ENCODE measurements at regions not wholly inside any gene's neighbourhood (a gene's known extent, or its start where the extent isn't known, plus 50 kb on each side); places are given as distances from the start of the nearest gene placed in this dataset.
"Not testable (repeated sequence)": the region's sequence is repeated elsewhere in the genome, so short reads cannot be mapped to it uniquely, and the experiment has no call there.

- Histone ChIP-seq H3K4me3 (ENCODE audit: low read length in 2 of 2) (no peak overlapping the region), H3K27ac (ENCODE audit: low read depth in 2 of 2, low read length in 2 of 2) (no peak overlapping the region), H3K9me3 (ENCODE audit: control insufficient read depth in 2 of 2, low read length in 2 of 2) (no peaks in the 10 kb centered on the region), H3K36me3 (ENCODE audit: control insufficient read depth in 2 of 2, insufficient read depth in 2 of 2, low read length in 2 of 2) (no peaks in the 10 kb centered on the region), H3K9ac (ENCODE audit: low read depth in 1 of 2, low read length in 2 of 2) (no peak overlapping the region), H3K27me3 (ENCODE audit: control insufficient read depth in 2 of 2, insufficient read depth in 2 of 2, low read length in 2 of 2) (no peaks in the 10 kb centered on the region), H3K4me1 (ENCODE audit: control insufficient read depth in 2 of 2, insufficient read depth in 2 of 2, low read length in 2 of 2) (no peaks in the 10 kb centered on the region)
Measured at GRCh38 chr7:110480964-110481363, 610.0 kb upstream of the LRRN3 start.

DNA sequence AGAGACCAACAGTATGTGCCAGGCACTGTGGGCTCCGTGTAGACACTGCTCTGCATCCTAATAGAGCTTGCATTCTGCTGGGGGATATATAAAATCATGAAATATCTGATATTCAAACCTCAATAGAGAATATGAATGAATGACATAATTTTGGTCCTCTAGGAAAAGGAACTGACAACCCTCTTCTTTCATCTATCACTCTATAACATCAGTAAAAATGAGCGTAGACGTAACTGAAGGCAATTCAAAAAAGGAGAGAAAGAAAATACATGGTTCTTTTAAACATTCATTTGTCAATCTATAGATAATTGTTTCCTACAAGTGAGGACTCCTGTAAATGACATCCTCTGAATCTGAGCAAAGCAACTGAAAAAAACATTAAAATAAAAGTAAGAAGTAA lies 607.4 kb upstream of the LRRN3 start:
- Histone ChIP-seq H3K9ac (ENCODE audit: low read depth in 1 of 2, low read length in 2 of 2) (no peak overlapping the region), H3K27ac (ENCODE audit: low read depth in 2 of 2, low read length in 2 of 2) (no peak overlapping the region), H3K4me1 (ENCODE audit: control insufficient read depth in 2 of 2, insufficient read depth in 2 of 2, low read length in 2 of 2) (no peaks in the 10 kb centered on the region), H3K27me3 (ENCODE audit: control insufficient read depth in 2 of 2, insufficient read depth in 2 of 2, low read length in 2 of 2) (no peaks in the 10 kb centered on the region), H3K9me3 (ENCODE audit: control insufficient read depth in 2 of 2, low read length in 2 of 2) (no peaks in the 10 kb centered on the region), H3K36me3 (ENCODE audit: control insufficient read depth in 2 of 2, insufficient read depth in 2 of 2, low read length in 2 of 2) (no peaks in the 10 kb centered on the region), H3K4me3 (ENCODE audit: low read length in 2 of 2) (no peak overlapping the region)

- no peak overlapping the region for H3K27ac ChIP-seq (ENCODE audit: low read depth in 2 of 2, low read length in 2 of 2)
- H3K4me1 ChIP-seq (ENCODE audit: control insufficient read depth in 2 of 2, insufficient read depth in 2 of 2, low read length in 2 of 2): no peaks in the 10 kb centered on the region
- H3K4me3 ChIP-seq (ENCODE audit: low read length in 2 of 2): no peak overlapping the region
- no peaks in the 10 kb centered on the region for H3K36me3 ChIP-seq (ENCODE audit: control insufficient read depth in 2 of 2, insufficient read depth in 2 of 2, low read length in 2 of 2)
- no peaks in the 10 kb centered on the region for H3K27me3 ChIP-seq (ENCODE audit: control insufficient read depth in 2 of 2, insufficient read depth in 2 of 2, low read length in 2 of 2)
- H3K9ac ChIP-seq (ENCODE audit: low read depth in 1 of 2, low read length in 2 of 2): no peak overlapping the region
- H3K9me3 ChIP-seq (ENCODE audit: control insufficient read depth in 2 of 2, low read length in 2 of 2): no peaks in the 10 kb centered on the region
Measured at GRCh38 chr7:110484356-110484755, 606.6 kb upstream of the LRRN3 start.

GRCh38 chr7:110486549-110486948 lies 604.4 kb upstream of the LRRN3 start:
- no peak overlapping the region for H3K4me3 ChIP-seq (ENCODE audit: low read length in 2 of 2)
- H3K9me3 ChIP-seq (ENCODE audit: control insufficient read depth in 2 of 2, low read length in 2 of 2): no peaks in the 10 kb centered on the region
- H3K27ac ChIP-seq (ENCODE audit: low read depth in 2 of 2, low read length in 2 of 2): no peak overlapping the region
- H3K9ac ChIP-seq (ENCODE audit: low read depth in 1 of 2, low read length in 2 of 2): no peak overlapping the region
- H3K4me1 ChIP-seq (ENCODE audit: control insufficient read depth in 2 of 2, insufficient read depth in 2 of 2, low read length in 2 of 2): no peaks in the 10 kb centered on the region
- no peaks in the 10 kb centered on the region for H3K27me3 ChIP-seq (ENCODE audit: control insufficient read depth in 2 of 2, insufficient read depth in 2 of 2, low read length in 2 of 2)
- H3K36me3 ChIP-seq (ENCODE audit: control insufficient read depth in 2 of 2, insufficient read depth in 2 of 2, low read length in 2 of 2): no peaks in the 10 kb centered on the region

DNA sequence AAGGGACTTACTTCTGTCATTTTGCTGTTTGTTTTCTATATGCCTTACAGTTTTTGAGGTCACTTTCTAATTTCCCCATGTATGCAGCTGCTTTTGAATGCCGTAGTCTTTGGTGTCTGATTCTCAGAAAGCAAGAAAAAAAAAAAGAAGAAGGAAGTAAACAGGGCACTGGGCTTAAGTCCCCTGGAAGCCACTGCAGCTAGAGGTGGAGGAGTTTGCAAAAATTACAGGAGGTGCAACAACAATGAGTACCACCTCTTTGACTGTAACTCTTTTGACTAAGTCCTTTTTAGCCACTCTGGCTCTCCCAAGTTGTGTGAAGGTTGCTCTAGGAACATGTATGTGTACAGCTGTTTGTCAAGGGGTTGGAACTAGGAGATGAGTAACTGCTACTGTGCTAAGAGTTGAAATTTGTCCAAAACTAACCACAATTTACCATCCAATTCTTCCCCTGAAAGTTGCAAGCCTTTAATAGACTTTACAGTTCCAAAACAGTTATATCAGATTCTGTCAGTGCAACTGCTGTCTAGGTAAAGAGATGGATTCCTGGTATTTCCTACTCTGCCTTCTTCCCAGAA lies 588.0 kb upstream of the LRRN3 start:
- Histone ChIP-seq H3K9ac (ENCODE audit: low read depth in 1 of 2, low read length in 2 of 2) (no peak overlapping the region), H3K4me3 (ENCODE audit: low read length in 2 of 2) (no peak overlapping the region), H3K36me3 (ENCODE audit: control insufficient read depth in 2 of 2, insufficient read depth in 2 of 2, low read length in 2 of 2) (no peaks in the 10 kb centered on the region), H3K27me3 (ENCODE audit: control insufficient read depth in 2 of 2, insufficient read depth in 2 of 2, low read length in 2 of 2) (no peaks in the 10 kb centered on the region), H3K4me1 (ENCODE audit: control insufficient read depth in 2 of 2, insufficient read depth in 2 of 2, low read length in 2 of 2) (no peaks in the 10 kb centered on the region), H3K27ac (ENCODE audit: low read depth in 2 of 2, low read length in 2 of 2) (no peak overlapping the region), H3K9me3 (ENCODE audit: control insufficient read depth in 2 of 2, low read length in 2 of 2) (no peaks in the 10 kb centered on the region)

DNA sequence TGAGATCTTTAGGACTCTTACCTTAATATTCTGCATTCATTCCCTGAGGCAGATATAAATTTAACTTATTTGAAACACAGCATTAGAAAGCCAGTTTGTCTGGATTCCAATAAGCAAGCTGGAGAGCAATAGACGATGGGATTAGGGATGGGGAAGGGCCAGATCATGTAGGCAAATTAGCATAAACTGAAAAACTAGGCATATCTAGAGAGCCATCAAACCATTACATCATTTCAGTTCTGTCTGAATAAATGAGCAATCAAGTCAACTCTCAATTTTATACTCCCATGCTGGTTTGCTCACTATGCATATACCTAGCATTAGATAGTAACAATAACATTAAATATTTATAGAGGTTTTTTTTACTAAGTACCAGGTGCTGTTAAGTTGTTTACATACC lies 583.6 kb upstream of the LRRN3 start:
- Histone ChIP-seq H3K9ac (ENCODE audit: low read depth in 1 of 2, low read length in 2 of 2) (no peak overlapping the region), H3K27me3 (ENCODE audit: control insufficient read depth in 2 of 2, insufficient read depth in 2 of 2, low read length in 2 of 2) (no peaks in the 10 kb centered on the region), H3K4me3 (ENCODE audit: low read length in 2 of 2) (no peak overlapping the region), H3K27ac (ENCODE audit: low read depth in 2 of 2, low read length in 2 of 2) (no peak overlapping the region), H3K36me3 (ENCODE audit: control insufficient read depth in 2 of 2, insufficient read depth in 2 of 2, low read length in 2 of 2) (no peaks in the 10 kb centered on the region), H3K4me1 (ENCODE audit: control insufficient read depth in 2 of 2, insufficient read depth in 2 of 2, low read length in 2 of 2) (no peaks in the 10 kb centered on the region), H3K9me3 (ENCODE audit: control insufficient read depth in 2 of 2, low read length in 2 of 2) (no peaks in the 10 kb centered on the region)

- Histone ChIP-seq H3K27me3 (ENCODE audit: control insufficient read depth in 2 of 2, insufficient read depth in 2 of 2, low read length in 2 of 2) (no peaks in the 10 kb centered on the region), H3K27ac (ENCODE audit: low read depth in 2 of 2, low read length in 2 of 2) (no peak overlapping the region), H3K36me3 (ENCODE audit: control insufficient read depth in 2 of 2, insufficient read depth in 2 of 2, low read length in 2 of 2) (no peaks in the 10 kb centered on the region), H3K9ac (ENCODE audit: low read depth in 1 of 2, low read length in 2 of 2) (no peak overlapping the region), H3K4me1 (ENCODE audit: control insufficient read depth in 2 of 2, insufficient read depth in 2 of 2, low read length in 2 of 2) (no peaks in the 10 kb centered on the region), H3K4me3 (ENCODE audit: low read length in 2 of 2) (no peak overlapping the region), H3K9me3 (ENCODE audit: control insufficient read depth in 2 of 2, low read length in 2 of 2) (no peaks in the 10 kb centered on the region)
Measured at GRCh38 chr7:110507832-110508231, 583.1 kb upstream of the LRRN3 start.

GRCh38 chr7:110514975-110515551 lies 575.9 kb upstream of the LRRN3 start:
- not testable (repeated sequence) for H3K36me3 ChIP-seq (ENCODE audit: control insufficient read depth in 2 of 2, insufficient read depth in 2 of 2, low read length in 2 of 2); H3K27ac ChIP-seq (ENCODE audit: low read depth in 2 of 2, low read length in 2 of 2); H3K9me3 ChIP-seq (ENCODE audit: control insufficient read depth in 2 of 2, low read length in 2 of 2); H3K9ac ChIP-seq (ENCODE audit: low read depth in 1 of 2, low read length in 2 of 2); H3K27me3 ChIP-seq (ENCODE audit: control insufficient read depth in 2 of 2, insufficient read depth in 2 of 2, low read length in 2 of 2); H3K4me3 ChIP-seq (ENCODE audit: low read length in 2 of 2); H3K4me1 ChIP-seq (ENCODE audit: control insufficient read depth in 2 of 2, insufficient read depth in 2 of 2, low read length in 2 of 2)

DNA sequence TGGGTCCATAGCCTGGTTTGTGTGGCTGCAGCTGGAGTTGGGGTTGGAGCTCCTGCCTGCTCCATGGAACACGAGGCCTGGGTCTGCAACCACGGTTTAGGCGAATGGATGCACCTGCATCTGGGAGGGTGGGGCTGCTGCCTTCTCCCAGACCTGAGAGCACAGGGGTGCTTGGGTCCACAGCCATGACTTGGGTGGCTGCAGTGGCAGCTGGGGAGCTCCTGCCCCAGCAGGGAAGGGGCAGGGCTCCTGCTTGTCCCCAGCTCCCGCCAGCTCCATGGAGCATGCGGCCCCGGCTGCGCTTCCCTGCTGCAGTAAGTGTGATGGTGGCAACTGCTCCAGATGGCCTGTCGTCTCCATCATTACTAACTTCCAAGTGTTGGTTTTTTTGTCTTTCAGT lies 571.1 kb upstream of the LRRN3 start:
- H3K27me3 ChIP-seq (ENCODE audit: control insufficient read depth in 2 of 2, insufficient read depth in 2 of 2, low read length in 2 of 2): no peaks in the 10 kb centered on the region
- H3K4me3 ChIP-seq (ENCODE audit: low read length in 2 of 2): no peak overlapping the region
- H3K4me1 ChIP-seq (ENCODE audit: control insufficient read depth in 2 of 2, insufficient read depth in 2 of 2, low read length in 2 of 2): peaks cover 5 to 10% of the 10 kb centered on the region in 2 donors
- no peak overlapping the region for H3K27ac ChIP-seq (ENCODE audit: low read depth in 2 of 2, low read length in 2 of 2)
- H3K9me3 ChIP-seq (ENCODE audit: control insufficient read depth in 2 of 2, low read length in 2 of 2): no peaks in the 10 kb centered on the region
- H3K36me3 ChIP-seq (ENCODE audit: control insufficient read depth in 2 of 2, insufficient read depth in 2 of 2, low read length in 2 of 2): no peaks in the 10 kb centered on the region
- H3K9ac ChIP-seq (ENCODE audit: low read depth in 1 of 2, low read length in 2 of 2): no peak overlapping the region

- H3K9me3 ChIP-seq (ENCODE audit: control insufficient read depth in 2 of 2, low read length in 2 of 2): no peaks in the 10 kb centered on the region
- H3K27ac ChIP-seq (ENCODE audit: low read depth in 2 of 2, low read length in 2 of 2): no peak overlapping the region
- H3K4me1 ChIP-seq (ENCODE audit: control insufficient read depth in 2 of 2, insufficient read depth in 2 of 2, low read length in 2 of 2): peaks cover 5 to 10% of the 10 kb centered on the region in 2 donors
- no peaks in the 10 kb centered on the region for H3K36me3 ChIP-seq (ENCODE audit: control insufficient read depth in 2 of 2, insufficient read depth in 2 of 2, low read length in 2 of 2)
- no peaks in the 10 kb centered on the region for H3K27me3 ChIP-seq (ENCODE audit: control insufficient read depth in 2 of 2, insufficient read depth in 2 of 2, low read length in 2 of 2)
- H3K9ac ChIP-seq (ENCODE audit: low read depth in 1 of 2, low read length in 2 of 2): no peak overlapping the region
- H3K4me3 ChIP-seq (ENCODE audit: low read length in 2 of 2): no peak overlapping the region
Measured at GRCh38 chr7:110521357-110521911, 569.5 kb upstream of the LRRN3 start.

Measured in mucosa of rectum (tissue), 2 donors.